ENCODE measurements at regions not wholly inside any gene's neighbourhood (a gene's known extent, or its start where the extent isn't known, plus 50 kb on each side); places are given as distances from the start of the nearest gene placed in this dataset.

DNA sequence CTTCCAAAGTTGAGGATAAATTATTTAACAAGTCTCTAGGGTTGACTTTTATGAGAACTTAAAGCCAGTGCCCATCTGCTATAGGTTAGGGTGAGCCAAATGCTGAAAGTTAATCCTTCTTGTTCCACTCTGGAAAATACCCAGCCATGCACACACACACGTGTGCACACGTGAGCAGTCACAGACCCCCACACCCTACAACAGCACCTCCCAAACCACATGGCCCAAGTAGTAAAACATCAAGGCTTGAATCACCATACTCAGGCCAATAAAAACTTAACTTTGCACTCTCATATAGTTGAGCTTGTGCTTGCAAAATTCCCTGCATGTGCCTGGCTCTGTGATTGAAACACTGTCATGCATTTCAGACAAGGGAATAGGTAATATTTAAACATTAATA is 467.6 kb downstream of the ARHGEF28 start:
- TF ChIP-seq POLR2A (IDR thresholded peaks at IDR 0.05) = no peak
- TF ChIP-seq, protein P1, sequence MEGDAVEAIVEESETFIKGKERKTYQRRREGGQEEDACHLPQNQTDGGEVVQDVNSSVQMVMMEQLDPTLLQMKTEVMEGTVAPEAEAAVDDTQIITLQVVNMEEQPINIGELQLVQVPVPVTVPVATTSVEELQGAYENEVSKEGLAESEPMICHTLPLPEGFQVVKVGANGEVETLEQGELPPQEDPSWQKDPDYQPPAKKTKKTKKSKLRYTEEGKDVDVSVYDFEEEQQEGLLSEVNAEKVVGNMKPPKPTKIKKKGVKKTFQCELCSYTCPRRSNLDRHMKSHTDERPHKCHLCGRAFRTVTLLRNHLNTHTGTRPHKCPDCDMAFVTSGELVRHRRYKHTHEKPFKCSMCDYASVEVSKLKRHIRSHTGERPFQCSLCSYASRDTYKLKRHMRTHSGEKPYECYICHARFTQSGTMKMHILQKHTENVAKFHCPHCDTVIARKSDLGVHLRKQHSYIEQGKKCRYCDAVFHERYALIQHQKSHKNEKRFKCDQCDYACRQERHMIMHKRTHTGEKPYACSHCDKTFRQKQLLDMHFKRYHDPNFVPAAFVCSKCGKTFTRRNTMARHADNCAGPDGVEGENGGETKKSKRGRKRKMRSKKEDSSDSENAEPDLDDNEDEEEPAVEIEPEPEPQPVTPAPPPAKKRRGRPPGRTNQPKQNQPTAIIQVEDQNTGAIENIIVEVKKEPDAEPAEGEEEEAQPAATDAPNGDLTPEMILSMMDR (IDR thresholded peaks at IDR 0.05) = no peak
- no peak for TF ChIP-seq EP300 (IDR thresholded peaks at IDR 0.05)
